HG02798 (cell line): ENCODE measurements at regions not wholly inside any gene's neighbourhood (a gene's known extent, or its start where the extent isn't known, plus 50 kb on each side); places are given as distances from the start of the nearest gene placed in this dataset.

ENCODE experiments used
- ATAC-seq: cut with Tn5 transposase; IDR thresholded peaks from one replicate; pipeline ENCODE4 v1.9.1; 2021; ENCODE audit warnings: mild to moderate bottlenecking; ENCODE audit not compliant: unreplicated experiment, poor library complexity

- no peak for ATAC-seq
These were observed 189.5 kb upstream of the DNAJC19 start for GRCh38 chr3:181178991-181179390.

- peak; percentile 59 for ATAC-seq
These were observed 187.1 kb upstream of the DNAJC19 start for GRCh38 chr3:181176601-181177000.

- no peak for ATAC-seq
These were observed 185.2 kb upstream of the DNAJC19 start for GRCh38 chr3:181174676-181175233.

GRCh38 chr3:181174022-181174421 is 184.5 kb upstream of the DNAJC19 start:
- no peak for ATAC-seq

DNA sequence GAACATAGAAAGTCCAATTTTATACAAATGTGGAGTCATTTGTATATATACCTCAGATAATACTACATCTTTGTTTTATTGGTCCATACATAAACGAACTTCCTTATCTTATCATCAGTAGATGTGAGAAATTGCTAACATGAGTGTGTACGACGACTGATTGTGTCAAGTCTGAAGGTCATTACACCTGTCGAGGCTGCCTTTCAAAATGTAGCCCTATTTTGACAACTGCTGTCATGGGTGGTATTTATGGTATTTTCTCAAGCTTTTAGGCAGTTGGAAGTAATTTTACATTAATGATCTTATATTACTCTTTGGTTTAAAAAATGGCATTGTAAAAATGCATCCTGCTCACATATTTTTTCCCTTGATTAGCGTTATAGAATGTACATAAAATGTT is 183.7 kb upstream of the DNAJC19 start:
- no peak for ATAC-seq

DNA sequence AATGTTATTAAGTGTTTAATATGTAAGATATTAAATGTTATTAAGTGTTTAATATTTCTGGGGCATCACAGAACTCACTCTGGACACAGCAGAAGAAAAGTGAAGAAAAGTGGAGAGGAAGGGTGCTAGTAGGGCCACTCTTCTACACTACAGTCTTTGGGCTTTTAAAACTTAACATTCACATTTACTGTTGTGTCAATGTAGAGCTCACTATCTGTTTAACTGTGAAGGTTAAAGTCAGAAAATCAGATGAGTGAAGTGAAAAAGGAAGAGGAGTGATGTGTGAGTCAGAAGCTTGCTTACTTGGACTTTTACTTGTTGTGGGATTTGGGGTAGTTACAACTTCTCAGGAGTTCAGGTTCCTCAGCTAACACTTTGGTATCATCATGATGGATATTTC is 145.3 kb upstream of the DNAJC19 start:
- no peak for ATAC-seq

DNA sequence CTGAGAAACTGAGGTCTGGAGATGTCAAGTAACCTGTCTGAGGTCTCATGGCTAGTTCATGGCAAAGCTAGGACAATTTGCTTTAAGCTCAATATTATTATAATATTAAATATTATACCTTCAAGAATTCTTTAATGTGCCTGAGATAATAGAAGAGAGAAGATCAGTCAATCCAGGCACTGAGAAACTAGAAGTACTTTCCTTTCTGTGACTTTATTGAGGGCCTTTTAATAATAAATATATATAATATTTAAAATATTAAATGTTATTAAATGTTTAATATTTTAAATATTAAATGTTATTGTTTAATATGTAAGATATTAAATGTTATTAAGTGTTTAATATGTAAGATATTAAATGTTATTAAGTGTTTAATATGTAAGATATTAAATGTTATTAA is 144.3 kb upstream of the DNAJC19 start:
- ATAC-seq: no peak

DNA sequence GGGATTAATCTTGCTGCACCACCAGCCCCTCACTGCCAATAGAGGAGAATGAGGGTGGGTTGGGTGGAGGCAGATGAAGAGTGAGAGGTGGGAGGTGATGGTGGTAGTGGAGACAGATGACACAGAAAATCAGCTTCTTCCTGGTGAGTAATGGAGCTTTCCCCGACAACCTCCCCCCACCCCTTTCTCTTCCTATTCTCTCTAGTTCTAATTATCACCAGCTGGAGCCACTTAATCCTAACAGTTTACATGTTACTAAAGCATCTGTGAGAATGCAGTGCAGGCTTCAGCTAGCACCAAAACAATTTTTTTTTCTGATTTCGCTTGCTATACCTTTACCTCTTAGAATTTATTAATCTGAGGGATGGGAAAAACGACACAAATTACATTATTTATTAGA is 116.1 kb upstream of the DNAJC19 start:
- no peak for ATAC-seq

- no peak for ATAC-seq
These were observed 114.1 kb upstream of the DNAJC19 start for GRCh38 chr3:181103605-181104004.

DNA sequence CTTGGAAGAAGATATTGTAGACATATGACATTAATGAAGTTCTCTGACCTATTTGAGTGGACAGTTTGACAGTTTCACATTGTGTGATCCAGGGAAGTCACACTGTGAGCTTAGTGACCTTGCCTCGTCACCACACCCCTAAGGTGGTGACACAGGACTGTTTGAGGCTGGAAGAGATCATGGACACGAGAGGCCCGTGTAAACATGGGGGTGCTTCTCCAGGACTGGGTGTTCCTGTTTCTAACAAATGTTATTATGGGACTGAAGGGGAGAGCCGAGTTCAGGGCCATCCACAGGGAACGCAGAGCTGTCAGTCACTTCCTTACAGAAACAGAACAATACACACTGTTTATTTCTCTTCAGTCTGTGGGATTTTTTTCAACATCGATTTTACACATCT is 96.5 kb upstream of the DNAJC19 start:
- ATAC-seq: no peak

DNA sequence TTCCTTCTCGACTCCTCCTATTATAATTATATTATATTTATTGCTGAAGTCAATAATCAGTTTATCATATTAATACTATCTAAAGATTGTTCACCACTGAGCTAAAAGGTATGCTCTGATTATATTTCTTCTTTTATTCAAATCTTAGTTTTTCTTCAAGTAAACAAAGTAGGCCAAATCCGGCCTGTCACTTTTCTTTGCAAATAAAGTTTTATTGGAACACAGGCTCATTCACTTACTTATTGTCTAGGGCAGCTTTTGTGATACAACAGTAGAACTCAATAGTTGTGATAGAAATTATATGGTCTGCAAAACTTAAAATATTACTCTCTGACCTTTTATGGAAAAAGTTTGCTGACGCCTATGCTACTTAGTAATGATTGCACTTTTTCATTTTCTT is 92.4 kb upstream of the DNAJC19 start:
- no peak for ATAC-seq

DNA sequence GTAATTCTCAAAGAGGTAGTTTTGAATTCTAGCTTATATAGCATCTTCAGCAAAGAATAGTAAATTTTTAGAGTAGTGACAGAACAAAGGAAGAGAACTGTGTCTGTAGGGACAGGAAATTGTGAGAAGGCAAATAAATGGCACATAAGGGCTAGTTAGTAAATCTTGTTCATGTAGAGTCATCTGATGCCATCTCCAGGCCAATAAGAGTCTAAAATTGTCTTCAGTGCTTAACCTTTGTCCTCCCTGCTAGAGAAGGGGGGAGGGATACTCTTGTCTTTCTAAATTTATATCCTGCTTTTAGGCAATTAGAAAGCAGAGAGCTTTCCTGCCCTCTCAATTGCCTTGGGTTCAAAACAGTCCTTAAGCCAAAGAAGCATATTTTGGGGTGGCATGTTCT is 87.0 kb upstream of the DNAJC19 start:
- no peak for ATAC-seq

- no peak for ATAC-seq
These were observed 85.6 kb upstream of the DNAJC19 start for GRCh38 chr3:181075098-181075497.

DNA sequence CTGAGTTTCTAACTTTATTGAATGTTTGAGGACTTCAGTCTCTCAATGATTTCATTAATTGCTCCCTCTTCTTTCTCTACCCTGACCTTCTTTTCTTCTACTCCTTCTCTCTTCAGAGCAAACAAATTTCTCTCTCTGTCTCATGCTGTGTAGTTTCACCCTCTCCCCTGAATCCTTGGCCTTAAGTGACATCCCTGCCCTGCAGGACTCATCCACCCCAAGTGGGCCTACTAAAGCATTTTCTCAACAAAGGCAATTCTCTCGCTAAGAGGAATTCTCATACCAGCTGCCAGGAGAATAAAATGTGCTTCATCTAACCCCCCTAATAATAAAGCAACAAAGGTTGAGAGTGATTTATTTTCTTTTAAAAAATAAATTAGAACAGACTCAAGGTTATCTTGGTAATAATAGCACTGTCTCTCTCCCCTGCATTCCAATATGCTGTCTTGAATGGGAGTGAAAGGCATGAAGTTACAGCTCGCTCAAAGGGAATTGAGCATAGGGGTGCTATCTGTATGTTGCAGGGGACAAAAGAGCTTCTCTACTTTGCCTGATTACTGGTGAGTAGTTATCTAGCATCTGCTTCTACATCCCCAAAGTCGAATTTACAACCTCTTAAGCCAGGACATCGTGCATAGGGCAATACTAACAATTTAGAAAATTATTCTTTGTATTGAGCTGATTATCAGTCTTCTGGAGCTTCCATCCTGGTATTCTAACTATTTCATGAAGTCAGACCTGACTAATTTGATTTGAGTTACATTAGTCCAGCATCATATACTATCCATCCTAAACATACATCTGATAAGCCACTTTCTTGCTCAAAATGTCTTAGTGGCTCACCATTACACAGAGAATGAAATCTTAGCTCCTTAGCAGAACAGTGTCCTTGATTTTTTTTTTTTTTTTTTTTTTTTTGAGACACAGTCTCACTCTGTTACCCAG is 76.9 kb upstream of the DNAJC19 start:
- ATAC-seq: no peak

GRCh38 chr3:181056136-181056732 is 66.7 kb upstream of the DNAJC19 start:
- no peak for ATAC-seq

DNA sequence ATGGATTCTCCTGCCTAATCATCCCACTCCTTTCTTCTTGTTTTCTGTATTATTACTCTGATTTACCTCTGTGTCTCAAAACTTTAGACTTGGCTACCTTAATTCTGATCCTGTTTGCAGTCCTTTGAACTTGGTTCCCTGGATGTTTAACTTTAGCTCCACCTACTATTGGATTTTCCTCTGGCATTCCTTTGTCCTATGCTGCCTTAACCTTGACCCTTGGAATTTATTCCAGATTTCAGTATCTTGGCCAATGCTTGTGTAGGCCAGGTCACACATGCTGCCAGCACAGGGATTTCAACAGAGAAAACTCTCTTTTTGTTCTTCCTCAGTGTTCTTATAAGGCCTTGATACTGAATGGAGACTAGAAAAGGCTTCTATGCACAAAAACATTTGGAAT is 65.0 kb upstream of the DNAJC19 start:
- ATAC-seq: no peak

GRCh38 chr3:181052256-181052655 is 62.7 kb upstream of the DNAJC19 start:
- no peak for ATAC-seq

GRCh38 chr3:181050738-181051137 is 61.2 kb upstream of the DNAJC19 start:
- no peak for ATAC-seq

- ATAC-seq: no peak
These were observed 50.5 kb upstream of the DNAJC19 start for GRCh38 chr3:181040030-181040429.
